Activated T-cell treated with anti-CD3 and anti-CD28 coated beads for 4 hours (primary cell): ENCODE measurements at regions not wholly inside any gene's neighbourhood (a gene's known extent, or its start where the extent isn't known, plus 50 kb on each side); places are given as distances from the start of the nearest gene placed in this dataset.

Experiments used
- DNase-seq: peaks from one replicate; pipeline ENCODE4 v3.0.0-alpha.2; 2020

DNA sequence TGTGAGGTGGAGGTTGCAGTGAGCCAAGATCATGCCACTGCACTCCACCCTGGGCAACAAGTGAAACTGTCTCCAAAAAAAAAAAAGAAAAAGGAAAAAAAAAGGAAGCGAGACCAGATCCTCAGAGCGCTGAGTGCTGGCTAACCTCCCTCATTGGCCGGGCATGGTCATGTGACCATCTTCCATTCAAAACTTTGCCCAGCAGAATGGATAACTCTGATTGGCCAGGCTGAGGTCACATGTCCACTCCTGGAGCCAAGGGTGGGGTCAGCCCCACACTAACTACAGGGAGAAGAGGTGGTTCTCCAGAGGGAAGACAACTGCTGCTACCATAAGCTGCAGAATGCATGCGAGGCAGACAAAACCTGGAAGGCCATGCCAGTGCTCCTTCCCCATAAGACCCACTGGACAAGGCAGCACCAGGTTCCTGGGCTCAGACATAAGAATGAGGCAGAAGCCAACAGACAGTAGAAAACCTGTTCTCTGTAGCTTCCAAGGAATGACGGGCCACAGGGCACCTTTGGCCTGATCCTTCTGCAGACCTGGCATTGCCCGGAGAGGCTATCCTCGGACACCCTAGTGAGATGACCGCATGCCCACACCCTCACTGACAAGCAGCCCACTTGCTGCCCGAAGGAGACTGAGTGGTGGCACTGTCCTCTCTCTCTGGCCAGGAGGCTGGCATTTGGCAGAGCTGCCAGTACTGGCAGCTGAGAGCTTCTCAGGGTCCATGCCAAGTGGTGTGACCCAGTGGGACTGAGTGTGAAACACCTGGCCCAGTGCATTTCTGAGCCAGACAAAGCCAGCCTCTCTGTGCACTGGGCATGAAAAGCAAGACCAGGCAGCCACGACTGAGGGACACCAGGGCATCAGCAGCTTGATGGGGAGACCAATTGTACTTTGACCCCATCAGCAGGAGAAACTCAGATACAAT is 311.9 kb upstream of the SULF2 start:
- DNase-seq = no peak

- no peak for DNase-seq
Measured at GRCh38 chr20:48096212-48096875, 311.1 kb upstream of the SULF2 start.

DNA sequence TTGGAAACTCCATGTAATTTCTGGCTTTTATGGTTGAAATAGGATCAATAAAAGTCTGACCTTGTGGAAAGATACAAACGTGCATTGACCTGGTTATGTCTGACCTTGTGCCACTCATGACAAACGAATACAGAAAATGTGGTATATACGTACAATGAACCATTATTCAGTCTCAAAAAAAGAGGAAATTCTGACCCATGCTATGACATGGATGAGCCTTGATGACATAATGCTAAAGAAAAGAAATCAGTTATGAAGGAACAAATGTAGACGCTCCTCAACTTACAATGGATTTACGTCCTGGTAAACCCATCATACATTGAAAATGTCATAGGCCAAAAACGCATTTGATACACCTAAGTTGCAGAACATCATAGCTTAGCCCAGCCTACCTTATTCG is 309.7 kb upstream of the SULF2 start:
- DNase-seq = no peak

DNA sequence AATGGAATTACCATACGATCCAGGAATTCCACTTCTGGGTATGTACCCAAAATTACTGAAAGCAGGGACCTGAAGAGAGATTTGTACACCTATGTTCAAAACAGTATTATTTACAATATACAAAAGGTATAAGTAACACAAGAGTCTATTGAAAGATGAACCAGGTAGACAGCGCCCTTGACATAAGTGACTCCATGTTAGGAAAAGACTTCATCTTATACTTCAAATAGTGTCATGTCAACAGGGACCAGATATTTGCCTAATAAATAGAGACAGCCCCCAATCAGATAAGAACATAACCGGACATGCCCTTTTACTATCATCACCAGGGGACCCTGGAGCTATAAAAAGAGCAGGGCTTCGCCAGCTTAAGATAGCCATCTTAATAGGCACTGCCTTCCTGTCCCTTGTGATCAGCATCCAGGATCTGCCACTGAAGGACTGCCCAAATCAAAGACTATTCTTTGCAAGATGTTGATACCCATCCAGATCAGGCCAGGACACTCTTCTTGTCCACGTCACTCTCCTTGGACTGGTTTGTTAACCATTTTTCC is 309.0 kb upstream of the SULF2 start:
- DNase-seq = no peak

DNA sequence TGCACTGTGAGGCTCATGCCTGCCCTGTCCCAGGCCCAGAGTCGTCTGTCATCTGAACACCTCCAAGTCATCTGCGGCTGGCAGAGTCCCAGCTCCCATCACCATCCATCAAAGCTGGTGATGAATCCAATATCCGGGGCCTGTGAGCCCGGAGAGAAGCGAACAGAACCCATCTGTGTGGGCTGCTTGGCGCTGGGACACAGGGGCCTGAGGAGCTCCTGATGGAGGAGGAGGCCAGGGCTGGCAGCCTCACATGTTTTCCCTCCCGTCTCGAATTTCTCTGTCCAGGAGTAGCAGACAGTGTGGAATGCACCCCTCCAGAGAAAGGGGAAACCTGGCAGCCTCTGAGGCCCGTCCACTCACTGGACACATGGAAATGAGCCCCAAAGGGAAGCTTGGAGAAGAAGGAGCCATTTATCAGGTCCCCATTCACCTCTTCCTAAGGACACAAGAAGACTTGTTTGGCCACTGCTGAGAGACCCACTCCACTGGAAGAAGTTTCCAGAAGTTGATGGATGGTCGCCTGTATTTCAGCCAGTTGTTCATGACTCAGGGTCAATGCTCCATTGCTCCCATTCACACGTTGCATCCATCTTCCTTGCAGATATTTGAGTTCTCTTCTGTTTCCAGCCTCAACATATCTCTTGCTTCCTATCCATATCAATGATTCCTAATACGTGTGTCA is 307.5 kb upstream of the SULF2 start:
- DNase-seq = no peak

- no peak for DNase-seq
Measured at GRCh38 chr20:48090784-48091183, 305.5 kb upstream of the SULF2 start.

GRCh38 chr20:48090314-48090713 is 305.0 kb upstream of the SULF2 start:
- no peak for DNase-seq

GRCh38 chr20:48080583-48080982 is 295.3 kb upstream of the SULF2 start:
- DNase-seq = no peak

DNA sequence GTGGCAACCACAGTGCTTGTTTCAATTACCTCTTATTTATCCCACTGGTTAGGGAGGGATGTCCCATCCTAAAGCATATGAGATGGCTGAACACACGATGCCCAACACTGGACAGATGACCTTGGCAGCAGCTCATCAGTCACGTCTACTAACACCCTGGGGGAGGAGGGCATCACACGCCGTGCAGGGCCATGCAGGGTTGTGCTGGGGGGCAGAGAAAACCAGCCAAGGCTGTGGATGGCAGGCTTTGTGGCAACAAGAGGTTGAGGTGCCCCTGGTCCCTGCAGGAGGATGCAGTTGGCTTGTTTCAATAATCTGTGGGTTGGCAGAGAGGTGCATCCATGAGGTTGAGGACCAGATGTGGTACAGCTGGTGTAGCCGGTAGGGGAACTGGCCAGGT is 293.7 kb upstream of the SULF2 start:
- DNase-seq = no peak

DNA sequence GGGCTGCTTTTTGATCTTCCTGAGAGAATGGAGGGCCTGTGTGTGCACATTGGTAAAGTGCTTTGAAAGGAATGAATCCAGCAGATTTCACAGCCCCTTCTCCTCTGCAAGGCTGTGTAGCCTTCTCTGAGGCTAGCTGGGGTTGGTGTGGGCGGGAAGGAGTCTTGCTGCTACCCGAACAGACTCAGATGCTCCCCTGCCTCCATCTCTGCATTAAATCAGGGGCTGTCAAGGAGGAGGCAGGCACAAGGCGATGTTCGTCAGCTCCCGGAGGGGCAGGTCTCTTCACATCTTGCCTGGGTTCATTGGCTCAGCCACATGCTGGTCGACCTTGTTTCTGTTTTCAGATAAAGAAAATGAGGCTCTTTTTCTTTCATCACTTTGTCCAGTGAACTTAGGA is 291.5 kb upstream of the SULF2 start:
- no peak for DNase-seq

GRCh38 chr20:48076247-48076646 is 291.0 kb upstream of the SULF2 start:
- DNase-seq = no peak

- no peak for DNase-seq
Measured at GRCh38 chr20:48075591-48076174, 290.4 kb upstream of the SULF2 start.

DNA sequence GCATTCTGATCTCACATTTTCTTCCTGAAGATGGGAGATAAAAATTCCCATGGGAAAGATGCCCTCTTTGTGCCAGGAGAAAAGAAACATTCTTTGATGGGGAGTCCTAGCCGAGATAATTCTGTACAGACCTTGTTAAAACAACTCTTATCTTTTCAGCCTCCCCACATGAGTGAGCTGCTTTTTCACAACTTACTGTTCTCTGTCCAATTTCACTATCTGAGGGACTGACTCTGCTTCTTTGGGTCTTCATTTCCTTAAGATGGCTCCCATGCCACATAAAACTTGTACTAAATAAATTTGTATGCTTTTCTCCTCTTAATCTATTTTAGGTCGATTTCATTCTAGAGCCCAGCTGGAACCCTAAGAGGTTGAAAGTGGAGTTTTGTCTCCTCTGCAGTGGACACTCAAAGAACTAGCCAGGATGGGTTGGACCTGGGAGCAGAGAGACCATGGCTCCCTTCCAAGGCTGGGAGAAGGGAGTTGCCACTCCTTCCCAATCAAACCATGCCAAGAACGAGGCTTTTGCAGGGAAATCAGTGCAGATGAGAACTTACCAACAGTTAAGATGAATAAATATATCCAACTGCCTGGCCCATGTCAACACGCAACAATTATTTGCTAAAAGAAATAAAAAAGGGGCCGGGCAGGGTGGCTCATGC is 285.8 kb upstream of the SULF2 start:
- no peak for DNase-seq

GRCh38 chr20:48069596-48069995 is 284.3 kb upstream of the SULF2 start:
- no peak for DNase-seq

DNA sequence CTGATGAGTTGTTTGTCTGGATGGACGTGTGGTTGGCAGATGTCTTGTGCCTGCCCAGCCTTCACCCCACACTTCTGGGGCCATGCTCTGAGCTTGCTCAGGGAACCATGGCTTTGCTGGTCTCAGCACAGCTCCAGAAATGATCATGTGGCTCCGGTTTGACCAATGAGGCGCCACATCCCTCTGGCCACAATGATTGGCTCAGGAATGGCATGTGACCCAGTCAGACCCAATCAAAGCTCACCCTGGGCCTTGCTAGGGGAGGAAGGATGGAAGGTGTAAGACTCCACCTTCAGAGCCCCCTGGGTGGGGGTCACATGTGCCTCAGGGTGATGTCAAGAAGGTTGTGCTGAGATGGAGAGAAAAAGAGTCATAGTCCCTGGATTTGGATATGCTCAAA is 281.6 kb upstream of the SULF2 start:
- DNase-seq = no peak

- DNase-seq = no peak
Measured at GRCh38 chr20:48066246-48066645, 281.0 kb upstream of the SULF2 start.

- no peak for DNase-seq
Measured at GRCh38 chr20:48065833-48066232, 280.6 kb upstream of the SULF2 start.

DNA sequence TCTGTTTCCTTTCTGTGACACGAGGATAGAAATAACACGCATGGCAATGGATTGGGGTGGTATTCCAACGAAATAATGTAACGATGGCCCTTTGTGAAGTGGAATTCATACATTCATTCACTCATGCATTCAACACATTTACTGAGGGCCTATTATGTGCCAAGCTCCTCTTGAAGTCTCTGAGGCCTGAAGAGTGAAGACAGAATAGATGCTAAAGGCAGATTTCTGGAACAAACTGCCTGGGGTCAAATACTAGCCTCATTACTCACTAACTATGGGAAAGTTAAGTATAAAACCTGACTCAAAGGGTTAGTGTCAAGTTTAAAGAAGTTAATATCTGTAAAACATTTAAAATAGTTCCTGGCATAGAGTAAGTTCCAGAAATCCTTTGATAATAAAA is 279.6 kb upstream of the SULF2 start:
- DNase-seq = no peak

DNA sequence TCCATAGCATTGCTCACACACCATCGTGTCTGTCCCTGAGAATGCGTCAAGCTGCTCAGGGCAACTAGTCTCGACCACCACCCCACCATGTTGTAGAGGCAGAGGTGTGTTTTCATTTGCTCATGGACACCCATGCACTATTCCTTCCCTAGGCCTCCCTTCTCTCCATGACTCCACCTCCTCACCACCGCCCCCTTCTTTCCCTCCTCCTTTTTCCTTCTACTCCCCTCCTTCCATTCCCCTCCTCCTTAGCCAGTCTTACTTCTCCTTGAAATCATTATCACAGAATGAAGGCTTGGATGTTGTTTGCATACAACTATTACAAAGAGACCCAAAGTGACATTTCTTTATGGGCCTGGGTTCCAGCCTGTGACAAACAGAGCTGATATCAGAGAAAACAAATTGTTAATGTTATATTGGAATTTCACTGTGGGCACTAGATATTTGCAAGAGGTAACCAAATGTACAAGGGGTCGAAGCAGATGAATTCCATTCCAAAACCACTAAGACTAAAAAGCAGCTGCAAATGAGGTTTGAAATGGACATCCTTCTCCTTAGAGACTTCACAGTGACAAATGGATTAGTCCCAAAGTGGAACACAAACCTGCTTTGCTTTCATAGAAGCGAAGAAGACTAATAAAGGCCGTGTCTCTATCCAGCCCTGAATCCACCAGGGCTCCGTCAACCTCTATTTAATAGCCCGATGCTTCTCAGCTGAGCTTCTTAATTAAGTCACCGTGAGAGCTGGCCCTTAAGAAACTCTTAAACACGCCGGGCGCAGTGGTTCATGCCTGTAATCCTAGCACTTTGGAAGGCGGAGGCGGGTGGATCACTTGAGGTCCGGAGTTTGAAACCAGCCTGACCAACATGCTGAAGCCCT is 275.8 kb upstream of the SULF2 start:
- DNase-seq = no peak

- no peak for DNase-seq
Measured at GRCh38 chr20:48058611-48059559, 273.6 kb upstream of the SULF2 start.
